Spleen (tissue), 11 donors: ENCODE measurements at regions not wholly inside any gene's neighbourhood (a gene's known extent, or its start where the extent isn't known, plus 50 kb on each side); places are given as distances from the start of the nearest gene placed in this dataset.

ENCODE experiments used
- DNase-seq: peaks from one replicate; pipeline ENCODE4 v3.0.0-alpha.2; 2020
- H3K27ac ChIP-seq, 8 donors: fragments of 200-600 bp; sonication (generic) in 7 of 8; 1 replicate in 4 of 8; 2 replicates in 4 of 8; pipeline versions ENCODE4 v1.5.0 to v1.8.0; 2016 to 2021; ENCODE audit warnings: inconsistent platforms in 4 of 8, mild to moderate bottlenecking in 4 of 8, moderate library complexity in 1 of 8
- H3K27me3 ChIP-seq, 7 donors: fragments of 200-600 bp; sonication (generic) in 6 of 7; replicated peaks in 1 of 7; 1 replicate in 4 of 7; 2 replicates in 3 of 7; pipeline versions ENCODE4 v1.5.0 to v1.8.0; 2016 to 2021; ENCODE audit warnings: inconsistent platforms in 3 of 7, mild to moderate bottlenecking in 1 of 7
- H3K36me3 ChIP-seq, 6 donors: fragments of 200-600 bp; sonication (generic) in 5 of 6; 1 replicate in 4 of 6; 2 replicates in 2 of 6; pipeline versions ENCODE4 v1.5.0 to v1.8.0; 2016 to 2021; ENCODE audit warnings: inconsistent platforms in 2 of 6
- H3K4me1 ChIP-seq, 6 donors: fragments of 200-600 bp; sonication (generic) in 5 of 6; 1 replicate in 3 of 6; 2 replicates in 3 of 6; pipeline versions ENCODE4 v1.5.0 to v1.8.0; 2016 to 2021; ENCODE audit warnings: inconsistent platforms in 3 of 6
- H3K4me3 ChIP-seq, 8 donors: fragments of 200-600 bp; sonication (generic) in 7 of 8; 1 replicate in 4 of 8; 2 replicates in 4 of 8; pipeline versions ENCODE4 v1.5.0 to v1.8.0; 2016 to 2021; ENCODE audit warnings: inconsistent platforms in 4 of 8, mild to moderate bottlenecking in 4 of 8, moderate library complexity in 2 of 8
- H3K9me3 ChIP-seq, 8 donors: fragments of 200-600 bp; sonication (generic) in 7 of 8; 1 replicate in 4 of 8; 2 replicates in 4 of 8; pipeline versions ENCODE4 v1.5.0 to v1.8.0; 2016 to 2021; ENCODE audit warnings: inconsistent platforms in 4 of 8
- POLR2A ChIP-seq, 3 donors: fragments of 450-650 bp; IDR thresholded peaks; one replicate each; pipeline ENCODE4 v1.5.1; 2017; ENCODE audit warnings: antibody characterized with exemption in 3 of 3, mild to moderate bottlenecking in 1 of 3
- POLR2AphosphoS5 ChIP-seq, 3 donors: sonication (generic); formaldehyde crosslinking; IDR thresholded peaks; one replicate each; pipeline ENCODE4 v1.5.1; 2017; ENCODE audit warnings: antibody characterized with exemption in 3 of 3
- WGBS, 5 donors: extraction: QIAGEN DNeasy Blood & Tissue Kit in 3 of 5; methylation state at CpG; one replicate each; pipeline versions ENCODE4 v1.1.5 to v1.1.7; 2013 to 2018; 5-methylcytosine and 5-hydroxymethylcytosine counted together
- intact Hi-C: fragments of 100-400 bp; cut with DNase I; formaldehyde crosslinking; loops from one replicate; pipeline ENCODE4 v1.15.0; 2023; ENCODE audit warnings: low total_unique reads
- TF ChIP-seq, protein P1 (sequence below), 11 experiments: fragments of 200-600 bp in 7 of 11; fragments of 450-650 bp in 4 of 11; sonication (generic) in 4 of 11; IDR thresholded peaks in 8 of 11; conservative IDR thresholded peaks in 3 of 11; 1 replicate in 7 of 11; 2 replicates in 4 of 11; pipeline versions ENCODE4 v1.4.0 to v1.8.0; 2016 to 2021; ENCODE audit warnings: antibody characterized with exemption in 11 of 11, inconsistent platforms in 4 of 11, mild to moderate bottlenecking in 1 of 11
- donor health status: healthy with polysubstance abuse.
- donor health status: DM: no; HTN: no; CAD: no; lungs with moderate emphysema.
- donor health status: DM: no; HTN: no; CAD: no.
- donor health status: Bipolar disorder and iron deficiency.
- donor health status: healthy.
- donor health status: DM: no; HTN: no; CAD: no.
- donor health status: DM: yes; HTN: yes; CAD: no.

DNA sequence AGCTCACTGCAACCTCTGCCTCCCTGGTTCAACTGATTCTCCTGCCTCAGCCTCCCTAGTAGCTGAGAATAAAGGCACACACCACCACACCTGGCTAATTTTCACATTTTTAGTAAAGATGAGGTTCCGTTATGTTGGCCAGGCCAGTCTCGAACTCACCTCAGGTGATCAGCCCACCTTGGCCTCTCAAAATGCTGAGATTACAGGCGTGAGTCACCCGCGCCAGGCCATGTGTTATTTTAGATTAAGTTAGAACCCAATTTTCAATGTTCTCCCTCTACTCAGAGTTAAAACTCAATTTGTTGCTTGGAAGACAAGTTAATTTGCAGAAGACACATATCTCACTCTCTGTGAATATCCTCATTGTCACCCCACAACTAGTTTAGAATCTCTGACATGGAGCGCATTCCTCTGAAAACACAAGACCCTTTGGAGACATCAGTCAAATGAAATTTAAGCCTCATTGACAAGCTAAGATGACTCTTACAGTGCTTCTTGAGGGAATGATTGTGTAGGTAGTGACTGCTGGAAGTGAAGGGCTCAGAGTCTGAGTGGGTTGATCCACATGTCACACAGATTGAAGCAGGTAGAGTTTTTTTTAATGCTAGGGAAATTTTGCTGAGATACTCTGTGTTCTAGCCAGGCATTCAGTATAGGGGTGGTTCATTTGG lies 60.6 kb upstream of the FRMD4B start:
- Histone ChIP-seq H3K36me3 (no peaks in the 10 kb centered on the region), H3K4me3 (no peak overlapping the region), H3K4me1 (no peaks in the 10 kb centered on the region), H3K27ac (no peak overlapping the region), H3K27me3 (no peaks in the 10 kb centered on the region), H3K9me3 (no peaks in the 10 kb centered on the region)
- DNase-seq: no peak
- 91 to 98% (median 97%) methylated on average over 6 of the region's 6 CpGs for WGBS, 5 donors
- TF ChIP-seq POLR2A (IDR thresholded peaks at IDR 0.05) (no peak), POLR2AphosphoS5 (IDR thresholded peaks at IDR 0.05) (no peak)
- TF ChIP-seq, protein P1, sequence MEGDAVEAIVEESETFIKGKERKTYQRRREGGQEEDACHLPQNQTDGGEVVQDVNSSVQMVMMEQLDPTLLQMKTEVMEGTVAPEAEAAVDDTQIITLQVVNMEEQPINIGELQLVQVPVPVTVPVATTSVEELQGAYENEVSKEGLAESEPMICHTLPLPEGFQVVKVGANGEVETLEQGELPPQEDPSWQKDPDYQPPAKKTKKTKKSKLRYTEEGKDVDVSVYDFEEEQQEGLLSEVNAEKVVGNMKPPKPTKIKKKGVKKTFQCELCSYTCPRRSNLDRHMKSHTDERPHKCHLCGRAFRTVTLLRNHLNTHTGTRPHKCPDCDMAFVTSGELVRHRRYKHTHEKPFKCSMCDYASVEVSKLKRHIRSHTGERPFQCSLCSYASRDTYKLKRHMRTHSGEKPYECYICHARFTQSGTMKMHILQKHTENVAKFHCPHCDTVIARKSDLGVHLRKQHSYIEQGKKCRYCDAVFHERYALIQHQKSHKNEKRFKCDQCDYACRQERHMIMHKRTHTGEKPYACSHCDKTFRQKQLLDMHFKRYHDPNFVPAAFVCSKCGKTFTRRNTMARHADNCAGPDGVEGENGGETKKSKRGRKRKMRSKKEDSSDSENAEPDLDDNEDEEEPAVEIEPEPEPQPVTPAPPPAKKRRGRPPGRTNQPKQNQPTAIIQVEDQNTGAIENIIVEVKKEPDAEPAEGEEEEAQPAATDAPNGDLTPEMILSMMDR (IDR thresholded peaks at IDR 0.05 in 8 of 11, conservative IDR thresholded peaks at IDR 0.05 in 3 of 11): no peak
- intact Hi-C loops: loop anchor here (10.0 kb wide), 1 partner anchor 218 kb away; no protein-coding TSS in a partner anchor

DNA sequence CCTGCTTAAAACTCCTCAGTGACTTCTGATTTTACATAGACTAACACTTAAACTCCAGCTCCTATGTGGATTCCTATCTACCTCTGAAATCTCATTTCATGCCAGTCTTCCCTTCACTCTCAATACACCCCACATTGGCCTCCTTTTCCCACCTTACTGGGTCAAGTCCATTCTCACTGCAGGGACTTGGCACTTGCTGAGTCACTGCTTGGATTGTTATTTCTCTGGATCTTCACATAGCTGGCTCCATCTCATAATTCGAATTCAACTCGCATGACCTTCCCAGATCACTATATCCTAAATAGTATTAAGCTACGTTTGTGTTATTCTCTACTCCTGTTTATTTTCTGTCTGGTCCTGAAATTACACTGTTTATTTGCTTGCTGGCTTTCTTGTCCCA lies 59.6 kb upstream of the FRMD4B start:
- Histone ChIP-seq H3K27ac (no peak overlapping the region), H3K4me3 (peak overlapping the region in 1 of 8 donors; percentile 28), H3K27me3 (no peaks in the 10 kb centered on the region), H3K4me1 (no peaks in the 10 kb centered on the region), H3K36me3 (no peaks in the 10 kb centered on the region), H3K9me3 (no peaks in the 10 kb centered on the region)
- intact Hi-C loops: loop anchor here (10.0 kb wide), 1 partner anchor 219 kb away; no protein-coding TSS in a partner anchor
- 80 to 90% (median 88%) methylated on average over 3 of the region's 3 CpGs for WGBS, 5 donors
- TF ChIP-seq, protein P1 (IDR thresholded peaks at IDR 0.05 in 8 of 11, conservative IDR thresholded peaks at IDR 0.05 in 3 of 11): no peak
- no peak for TF ChIP-seq POLR2AphosphoS5 (IDR thresholded peaks at IDR 0.05)
- no peak for TF ChIP-seq POLR2A (IDR thresholded peaks at IDR 0.05)
- no peak for DNase-seq

DNA sequence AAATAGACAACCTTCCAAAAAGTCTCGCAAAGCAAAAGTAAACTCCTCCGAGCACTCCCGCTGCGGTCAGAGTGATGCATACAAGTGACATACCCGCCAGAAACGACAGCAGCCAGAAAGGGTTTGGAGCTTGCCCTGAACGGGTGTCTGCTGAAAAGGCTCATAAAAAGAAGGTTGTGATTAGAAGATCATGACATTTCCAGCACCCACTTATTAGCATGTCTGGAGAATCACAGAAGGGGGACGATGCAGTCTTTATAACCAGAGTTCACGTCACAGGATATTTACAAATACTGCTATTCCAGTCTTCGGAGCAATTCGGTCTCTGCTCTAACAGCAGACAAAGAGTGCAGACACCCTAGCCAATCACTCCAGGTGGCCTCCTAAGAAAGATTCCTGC lies 59.1 kb upstream of the FRMD4B start:
- Histone ChIP-seq H3K9me3 (no peaks in the 10 kb centered on the region), H3K27me3 (no peaks in the 10 kb centered on the region), H3K4me1 (peaks cover 0 to under 1% (median 0%) of the 10 kb centered on the region in 6 donors), H3K27ac (no peak overlapping the region), H3K36me3 (no peaks in the 10 kb centered on the region), H3K4me3 (peak overlapping the region in 3 of 8 donors; percentile 4 to 28 (median 17))
- no peak for TF ChIP-seq POLR2AphosphoS5 (IDR thresholded peaks at IDR 0.05)
- TF ChIP-seq POLR2A (IDR thresholded peaks at IDR 0.05): no peak
- TF ChIP-seq, protein P1 (IDR thresholded peaks at IDR 0.05 in 8 of 11, conservative IDR thresholded peaks at IDR 0.05 in 3 of 11): no peak
- no peak for DNase-seq
- 82 to 91% (median 86%) methylated on average over 11 of the region's 11 CpGs for WGBS, 5 donors
- intact Hi-C loops: loop anchor here (10.0 kb wide), 1 partner anchor 220 kb away; no protein-coding TSS in a partner anchor

DNA sequence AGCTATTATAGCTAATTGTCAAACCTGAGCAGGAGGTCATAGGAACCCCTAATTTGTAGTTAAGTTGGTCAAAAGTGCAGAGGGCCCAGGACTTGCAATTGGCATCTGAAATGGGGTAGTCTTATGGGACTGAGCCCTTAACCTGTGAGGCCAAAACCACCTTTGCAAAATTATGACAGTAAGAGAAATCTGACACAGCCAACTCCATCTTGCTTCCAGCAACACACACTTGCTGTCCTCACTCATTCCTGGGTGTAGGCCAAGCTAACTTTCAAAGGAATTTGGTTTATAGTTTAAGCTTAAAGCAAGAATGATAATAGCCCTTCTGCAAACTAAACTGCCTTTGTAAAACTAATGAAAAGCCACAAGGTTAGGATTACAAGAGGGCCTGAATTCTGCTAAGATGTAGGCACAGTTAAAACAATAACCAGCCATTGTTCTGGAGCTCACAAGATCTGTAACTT lies 57.6 kb upstream of the FRMD4B start:
- no peaks in the 10 kb centered on the region for H3K27me3 ChIP-seq
- TF ChIP-seq, protein P1 (IDR thresholded peaks at IDR 0.05 in 8 of 11, conservative IDR thresholded peaks at IDR 0.05 in 3 of 11): no peak
- TF ChIP-seq POLR2A (IDR thresholded peaks at IDR 0.05) (no peak), POLR2AphosphoS5 (IDR thresholded peaks at IDR 0.05) (no peak)
- H3K9me3 ChIP-seq: no peaks in the 10 kb centered on the region
- H3K27ac ChIP-seq: no peak overlapping the region
- intact Hi-C loops: loop anchor here (10.0 kb wide), 1 partner anchor 221 kb away; no protein-coding TSS in a partner anchor
- no peak overlapping the region for H3K4me3 ChIP-seq
- peaks cover 0 to 11% (median 7%) of the 10 kb centered on the region in 6 donors for H3K4me1 ChIP-seq
- no peaks in the 10 kb centered on the region for H3K36me3 ChIP-seq
- DNase-seq: no peak
